B cell (primary cell): ENCODE measurements at regions not wholly inside any gene's neighbourhood (a gene's known extent, or its start where the extent isn't known, plus 50 kb on each side); places are given as distances from the start of the nearest gene placed in this dataset.

ENCODE experiments used
- ATAC-seq: fragments of 200-7000 bp; cut with Tn5 transposase; one replicate; pipeline ENCODE4 v1.10.0; 2021; ENCODE audit warnings: low read depth, mild to moderate bottlenecking, moderate number of reproducible peaks, moderate library complexity
- CTCF ChIA-PET: fragments of 350-600 bp; sonication (Branson Sonifier 250); formaldehyde crosslinking; loops from one replicate; lab custom pipeline; 2021; ENCODE audit warnings: antibody characterized with exemption, inconsistent platforms; lab: Charles Lee
- POLR2A ChIA-PET: fragments of 350-600 bp; sonication (Branson Sonifier 250); formaldehyde crosslinking; loops from one replicate; lab custom pipeline; 2021; ENCODE audit warnings: antibody characterized with exemption; lab: Charles Lee
- DNase-seq: peaks from one replicate; pipeline ENCODE4 v3.0.0; 2013
- H2AFZ ChIP-seq: 2 replicates; pipeline ENCODE4 v1.6.1; 2012; ENCODE audit warnings: mild to moderate bottlenecking, low read depth, low read length; ENCODE audit not compliant: insufficient read depth, poor library complexity, severe bottlenecking
- H3K27ac ChIP-seq, 2 donors: 1 replicate in 1 of 2; 2 replicates in 1 of 2; pipeline ENCODE4 v1.5.1; 2012 to 2013; ENCODE audit warnings: low read length in 2 of 2, mild to moderate bottlenecking in 2 of 2, moderate library complexity in 1 of 2
- H3K27me3 ChIP-seq, 4 experiments: fragments of 200-600 bp in 1 of 4; sonication (generic) in 1 of 4; replicated peaks in 1 of 4; 1 replicate in 2 of 4; 2 replicates in 2 of 4; pipeline versions ENCODE4 v1.6.1 to v1.7.0; 2013 to 2016; ENCODE audit warnings: low read length in 3 of 4, mild to moderate bottlenecking in 2 of 4, mixed read lengths in 1 of 4, moderate library complexity in 1 of 4; ENCODE audit not compliant: insufficient read depth in 4 of 4, control insufficient read depth in 3 of 4; ENCODE audit errors: control extremely low read depth in 1 of 4
- H3K36me3 ChIP-seq, 2 experiments: replicated peaks in 1 of 2; 1 replicate in 1 of 2; 2 replicates in 1 of 2; pipeline versions ENCODE4 v1.6.1 to v1.7.1; 2013; ENCODE audit warnings: low read length in 1 of 2; ENCODE audit not compliant: insufficient read depth in 2 of 2, control insufficient read depth in 1 of 2; ENCODE audit errors: control extremely low read depth in 1 of 2, extremely low read depth in 1 of 2
- H3K4me1 ChIP-seq, 2 donors: fragments of 200-600 bp in 1 of 2; sonication (generic) in 1 of 2; 1 replicate in 1 of 2; 2 replicates in 1 of 2; pipeline versions ENCODE4 v1.5.1 to v1.6.1; 2013 to 2017; ENCODE audit warnings: low read length in 2 of 2; ENCODE audit not compliant: control insufficient read depth in 2 of 2, insufficient read depth in 2 of 2
- H3K4me2 ChIP-seq: replicated peaks from 2 replicates; pipeline ENCODE3; 2012; ENCODE audit warnings: mild to moderate bottlenecking, low read depth, low read length; ENCODE audit not compliant: poor library complexity, severe bottlenecking
- H3K4me3 ChIP-seq, 5 experiments: fragments of 200-600 bp in 1 of 5; sonication (generic) in 1 of 5; 1 replicate in 3 of 5; 2 replicates in 2 of 5; pipeline versions ENCODE4 v1.5.1 to v1.7.0; 2011 to 2016; ENCODE audit warnings: low read length in 4 of 5, mild to moderate bottlenecking in 4 of 5, low read depth in 2 of 5, control low read depth in 1 of 5, moderate library complexity in 1 of 5; ENCODE audit not compliant: insufficient read depth in 1 of 5; ENCODE audit errors: control extremely low read depth in 1 of 5, extremely low read depth in 1 of 5
- H3K79me2 ChIP-seq: fragments of 200-600 bp; sonication (generic); one replicate; pipeline ENCODE4 v1.6.0; 2016; ENCODE audit warnings: low read length; ENCODE audit not compliant: control insufficient read depth, insufficient read depth
- H3K9ac ChIP-seq: fragments of 200-600 bp; sonication (generic); 2 replicates; pipeline ENCODE4 v1.6.1; 2017; ENCODE audit warnings: mild to moderate bottlenecking, low read length, moderate library complexity
- H3K9me3 ChIP-seq, 3 donors: one replicate each; pipeline versions ENCODE4 v1.6.1 to v1.7.1; 2013; ENCODE audit warnings: low read length in 2 of 3; ENCODE audit not compliant: control insufficient read depth in 2 of 3, insufficient read depth in 1 of 3; ENCODE audit errors: control extremely low read depth in 1 of 3
- H4K20me1 ChIP-seq: 2 replicates; pipeline ENCODE4 v1.6.0; 2012; ENCODE audit warnings: mild to moderate bottlenecking, low read length; ENCODE audit not compliant: insufficient read depth, control insufficient read depth, poor library complexity, severe bottlenecking
- H3K27ac Mint-ChIP-seq: one replicate; pipeline ENCODE4 v1.8.0; 2021; ENCODE audit warnings: mixed read lengths
- H3K27me3 Mint-ChIP-seq: one replicate; pipeline ENCODE4 v1.8.0; 2021; ENCODE audit warnings: mixed read lengths
- H3K4me1 Mint-ChIP-seq: one replicate; pipeline ENCODE4 v1.8.0; 2021; ENCODE audit warnings: mixed read lengths
- H3K4me3 Mint-ChIP-seq: one replicate; pipeline ENCODE4 v1.8.0; 2021; ENCODE audit warnings: mixed read lengths
- H3K9me3 Mint-ChIP-seq: one replicate; pipeline ENCODE4 v1.8.0; 2022; ENCODE audit warnings: mixed read lengths; ENCODE audit not compliant: insufficient read depth
- EZH2 ChIP-seq: IDR thresholded peaks from 2 replicates; pipeline ENCODE4 v1.6.1; 2012; ENCODE audit warnings: borderline replicate concordance, low read depth, mild to moderate bottlenecking, moderate library complexity, low read length; ENCODE audit not compliant: insufficient read depth, poor library complexity, severe bottlenecking
- WGBS: methylation state at CpG from one replicate; pipeline ENCODE4 v1.1.5; 2013; ENCODE audit warnings: missing lambda C conversion rate; ENCODE audit not compliant: insufficient coverage; 5-methylcytosine and 5-hydroxymethylcytosine counted together
- intact Hi-C: fragments of 100-400 bp; cut with micrococcal nuclease; formaldehyde crosslinking; loops from one replicate; pipeline ENCODE4 v1.10.0; 2022
- TF ChIP-seq, protein P1 (sequence below): fragments of 200-600 bp; IDR thresholded peaks from one replicate; pipeline ENCODE4 v1.8.0; 2022; ENCODE audit warnings: antibody characterized with exemption, mild to moderate bottlenecking

DNA sequence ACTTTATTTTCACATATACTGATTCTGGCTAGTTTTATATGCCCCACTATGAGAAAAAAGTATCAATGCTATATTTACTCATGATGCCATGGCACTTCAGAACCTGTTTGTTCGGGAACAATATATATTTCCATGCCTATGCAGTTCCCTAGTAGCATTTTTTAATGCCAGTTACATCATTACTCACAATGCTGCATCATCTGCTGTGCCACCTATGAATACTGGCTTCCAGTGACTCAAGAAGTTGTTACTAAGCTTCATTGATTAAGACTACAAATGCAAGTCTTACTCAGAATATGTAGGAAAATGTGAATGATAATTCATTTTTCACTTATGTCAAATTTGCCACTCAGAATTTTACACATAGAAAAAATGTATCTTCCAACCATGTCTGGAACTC lies 97.9 kb downstream of the MAFB start:
- H3K4me3 ChIP-seq, result no peak overlapping the region
- WGBS, result 63% methylated on average over 1 of the region's 1 CpG
- H3K9me3 ChIP-seq, result peaks cover 0 to 3% (median 0%) of the 10 kb centered on the region in 3 donors
- H3K79me2 ChIP-seq, result no peaks in the 10 kb centered on the region
- ATAC-seq (no peak), DNase-seq (no peak)
- H3K9me3 Mint-ChIP-seq, result no peaks in the 10 kb centered on the region
- ChIA-PET CTCF (no interaction called here), POLR2A (no interaction called here)
- H3K4me3 Mint-ChIP-seq, result no peak overlapping the region
- no peaks in the 10 kb centered on the region for H4K20me1 ChIP-seq
- H3K27me3 Mint-ChIP-seq, result peaks cover 33% of the 10 kb centered on the region
- H3K4me2 ChIP-seq, result no peak overlapping the region
- no peak overlapping the region for H3K27ac ChIP-seq
- no peaks in the 10 kb centered on the region for H3K36me3 ChIP-seq
- H3K4me1 ChIP-seq, result no peaks in the 10 kb centered on the region
- H3K4me1 Mint-ChIP-seq, result no peaks in the 10 kb centered on the region
- no peak overlapping the region for H3K27ac Mint-ChIP-seq
- no peak for TF ChIP-seq EZH2
- TF ChIP-seq, protein P1, sequence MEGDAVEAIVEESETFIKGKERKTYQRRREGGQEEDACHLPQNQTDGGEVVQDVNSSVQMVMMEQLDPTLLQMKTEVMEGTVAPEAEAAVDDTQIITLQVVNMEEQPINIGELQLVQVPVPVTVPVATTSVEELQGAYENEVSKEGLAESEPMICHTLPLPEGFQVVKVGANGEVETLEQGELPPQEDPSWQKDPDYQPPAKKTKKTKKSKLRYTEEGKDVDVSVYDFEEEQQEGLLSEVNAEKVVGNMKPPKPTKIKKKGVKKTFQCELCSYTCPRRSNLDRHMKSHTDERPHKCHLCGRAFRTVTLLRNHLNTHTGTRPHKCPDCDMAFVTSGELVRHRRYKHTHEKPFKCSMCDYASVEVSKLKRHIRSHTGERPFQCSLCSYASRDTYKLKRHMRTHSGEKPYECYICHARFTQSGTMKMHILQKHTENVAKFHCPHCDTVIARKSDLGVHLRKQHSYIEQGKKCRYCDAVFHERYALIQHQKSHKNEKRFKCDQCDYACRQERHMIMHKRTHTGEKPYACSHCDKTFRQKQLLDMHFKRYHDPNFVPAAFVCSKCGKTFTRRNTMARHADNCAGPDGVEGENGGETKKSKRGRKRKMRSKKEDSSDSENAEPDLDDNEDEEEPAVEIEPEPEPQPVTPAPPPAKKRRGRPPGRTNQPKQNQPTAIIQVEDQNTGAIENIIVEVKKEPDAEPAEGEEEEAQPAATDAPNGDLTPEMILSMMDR, result no peak
- H3K27me3 ChIP-seq, result peaks cover 0 to 3% (median 0%) of the 10 kb centered on the region in 4 experiments
- H3K9ac ChIP-seq, result no peak overlapping the region
- H2AFZ ChIP-seq, result no peak overlapping the region
- intact Hi-C loops, result no loop called here

DNA sequence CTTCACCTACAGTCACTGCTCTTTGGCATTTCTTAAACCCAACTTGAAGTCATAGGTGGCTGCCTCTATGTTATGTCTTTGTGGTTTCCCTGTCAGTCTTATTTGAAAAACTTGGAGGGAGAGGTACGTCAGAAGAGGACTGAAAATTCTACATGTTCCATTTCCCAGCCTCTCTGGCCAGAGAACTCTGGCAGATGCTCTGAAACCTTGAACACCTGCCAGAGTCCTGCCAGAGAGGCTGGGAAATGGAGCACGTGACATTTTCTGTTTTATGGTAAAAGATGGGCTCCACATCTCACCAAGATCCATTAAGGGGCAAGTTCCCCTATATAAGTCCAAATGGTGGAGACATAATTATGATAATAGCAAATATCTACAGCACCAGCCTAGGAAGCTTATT lies 99.5 kb downstream of the MAFB start:
- POLR2A ChIA-PET, result no interaction called here
- peaks cover 0 to 3% (median 0%) of the 10 kb centered on the region in 3 donors for H3K9me3 ChIP-seq
- TF ChIP-seq, protein P1, result no peak
- TF ChIP-seq EZH2, result no peak
- H3K36me3 ChIP-seq, result no peaks in the 10 kb centered on the region
- CTCF ChIA-PET, result no interaction called here
- H3K27me3 ChIP-seq, result peaks cover 0 to 3% (median 0%) of the 10 kb centered on the region in 4 experiments
- Mint-ChIP-seq H3K27ac (no peak overlapping the region), H3K27me3 (peaks cover 26% of the 10 kb centered on the region), H3K4me1 (no peaks in the 10 kb centered on the region), H3K4me3 (no peak overlapping the region), H3K9me3 (no peaks in the 10 kb centered on the region)
- no peak overlapping the region for H3K9ac ChIP-seq
- no peak overlapping the region for H3K4me2 ChIP-seq
- no peak for DNase-seq
- no peaks in the 10 kb centered on the region for H3K4me1 ChIP-seq
- no peak for ATAC-seq
- no peaks in the 10 kb centered on the region for H3K79me2 ChIP-seq
- no peak overlapping the region for H3K4me3 ChIP-seq
- no peak overlapping the region for H2AFZ ChIP-seq
- H4K20me1 ChIP-seq, result no peaks in the 10 kb centered on the region
- WGBS, result 50% methylated on average over 1 of the region's 2 CpGs
- intact Hi-C loops, result no loop called here
- no peak overlapping the region for H3K27ac ChIP-seq
